ENCODE measurements at regions not wholly inside any gene's neighbourhood (a gene's known extent, or its start where the extent isn't known, plus 50 kb on each side); places are given as distances from the start of the nearest gene placed in this dataset.

- DNase-seq (ENCODE audit: low spot score in 2 of 2, unreplicated experiment in 2 of 2) = no peak
- H3K27me3 Mint-ChIP-seq (ENCODE audit: low read depth) = no peaks in the 10 kb centered on the region
- no peak overlapping the region for H3K4me3 Mint-ChIP-seq
- H3K4me1 Mint-ChIP-seq = no peaks in the 10 kb centered on the region
- TF ChIP-seq CTCF (IDR thresholded peaks at IDR 0.05; ENCODE audit: unreplicated experiment) = no peak
- no peaks in the 10 kb centered on the region for H3K36me3 Mint-ChIP-seq
- H3K27ac Mint-ChIP-seq = no peak overlapping the region
- peaks cover 5% of the 10 kb centered on the region for H3K9me3 Mint-ChIP-seq
These were observed 85.0 kb upstream of the WDR1 start for GRCh38 chr4:10201381-10202223.

- Mint-ChIP-seq H3K4me1 (no peaks in the 10 kb centered on the region), H3K9me3 (peaks cover 5% of the 10 kb centered on the region), H3K36me3 (no peaks in the 10 kb centered on the region), H3K27ac (no peak overlapping the region), H3K4me3 (no peak overlapping the region), H3K27me3 (ENCODE audit: low read depth) (no peaks in the 10 kb centered on the region)
- no peak for TF ChIP-seq CTCF (IDR thresholded peaks at IDR 0.05; ENCODE audit: unreplicated experiment)
- DNase-seq (ENCODE audit: low spot score in 2 of 2, unreplicated experiment in 2 of 2) = no peak
These were observed 84.3 kb upstream of the WDR1 start for GRCh38 chr4:10200869-10201268.

GRCh38 chr4:10198365-10198764 lies 81.8 kb upstream of the WDR1 start:
- Mint-ChIP-seq H3K36me3 (no peaks in the 10 kb centered on the region), H3K4me1 (no peaks in the 10 kb centered on the region), H3K4me3 (no peak overlapping the region), H3K27me3 (ENCODE audit: low read depth) (no peaks in the 10 kb centered on the region), H3K27ac (no peak overlapping the region), H3K9me3 (peaks cover 5% of the 10 kb centered on the region)
- no peak for TF ChIP-seq CTCF (IDR thresholded peaks at IDR 0.05; ENCODE audit: unreplicated experiment)
- no peak for DNase-seq (ENCODE audit: low spot score in 2 of 2, unreplicated experiment in 2 of 2)

GRCh38 chr4:10197952-10198351 lies 81.4 kb upstream of the WDR1 start:
- no peak for DNase-seq (ENCODE audit: low spot score in 2 of 2, unreplicated experiment in 2 of 2)
- TF ChIP-seq CTCF (IDR thresholded peaks at IDR 0.05; ENCODE audit: unreplicated experiment) = no peak
- no peaks in the 10 kb centered on the region for H3K36me3 Mint-ChIP-seq
- no peak overlapping the region for H3K27ac Mint-ChIP-seq
- no peak overlapping the region for H3K4me3 Mint-ChIP-seq
- peaks cover 2% of the 10 kb centered on the region for H3K27me3 Mint-ChIP-seq (ENCODE audit: low read depth)
- no peaks in the 10 kb centered on the region for H3K4me1 Mint-ChIP-seq
- H3K9me3 Mint-ChIP-seq = peaks cover 5% of the 10 kb centered on the region

- Mint-ChIP-seq H3K36me3 (no peaks in the 10 kb centered on the region), H3K9me3 (peaks cover 5% of the 10 kb centered on the region), H3K27me3 (ENCODE audit: low read depth) (peaks cover 2% of the 10 kb centered on the region), H3K27ac (no peak overlapping the region), H3K4me3 (no peak overlapping the region), H3K4me1 (no peaks in the 10 kb centered on the region)
- no peak for TF ChIP-seq CTCF (IDR thresholded peaks at IDR 0.05; ENCODE audit: unreplicated experiment)
- no peak for DNase-seq (ENCODE audit: low spot score in 2 of 2, unreplicated experiment in 2 of 2)
These were observed 79.6 kb upstream of the WDR1 start for GRCh38 chr4:10196191-10196590.
